HG03575 (cell line): ENCODE measurements at regions not wholly inside any gene's neighbourhood (a gene's known extent, or its start where the extent isn't known, plus 50 kb on each side); places are given as distances from the start of the nearest gene placed in this dataset.
"Not testable (repeated sequence)": the region's sequence is repeated elsewhere in the genome, so short reads cannot be mapped to it uniquely, and the experiment has no call there.

Experiments used
- ATAC-seq: cut with Tn5 transposase; IDR thresholded peaks from one replicate; pipeline ENCODE4 v1.9.1; 2021; ENCODE audit not compliant: unreplicated experiment, insufficient number of reproducible peaks, low FRiP score; ENCODE audit errors: extremely low read depth

DNA sequence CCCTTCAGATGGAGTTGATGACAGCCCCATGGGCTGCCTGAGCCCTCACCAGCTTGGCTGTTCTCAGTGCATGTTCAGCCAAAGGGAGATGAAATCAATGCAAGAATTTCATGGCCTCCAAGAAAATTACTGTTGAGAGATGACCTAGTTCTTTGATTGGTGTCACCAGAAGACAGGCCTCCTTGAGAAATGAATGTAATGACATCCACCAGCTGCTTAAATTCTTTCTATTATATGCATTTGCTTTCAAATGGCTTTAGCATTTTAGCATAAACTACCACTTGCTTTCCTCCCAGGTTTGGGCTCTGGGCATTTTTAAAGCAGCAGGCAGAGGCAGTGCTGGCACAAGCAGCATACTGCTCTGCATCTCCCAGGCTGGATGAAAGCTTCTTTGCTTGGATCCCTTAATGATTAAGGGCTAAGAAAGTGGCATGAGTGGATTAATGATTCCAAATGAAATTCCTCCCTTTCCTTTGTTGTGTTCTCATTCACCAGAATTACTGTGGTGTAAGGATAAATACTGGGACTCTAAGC, 278.4 kb downstream of the ZNF326 start:
- no peak for ATAC-seq

DNA sequence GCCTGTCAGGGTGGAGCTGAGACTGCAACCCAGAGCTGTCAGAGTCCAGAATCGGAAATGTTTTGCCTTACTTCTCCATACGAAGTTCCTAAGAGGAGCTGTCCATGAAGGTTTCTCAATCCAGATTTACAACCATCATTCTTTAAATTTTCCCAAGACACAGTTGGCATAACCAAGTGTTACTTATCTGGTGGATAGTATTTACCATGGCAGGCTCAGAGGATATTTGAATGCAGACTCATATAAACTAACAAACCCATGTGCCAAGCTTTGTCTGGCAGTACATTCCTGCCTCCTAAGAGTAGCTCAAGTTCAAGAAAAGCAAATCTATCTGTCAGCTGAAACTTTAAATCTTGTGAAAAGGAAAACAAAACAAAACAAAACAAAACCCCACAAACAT, 267.9 kb downstream of the ZNF326 start:
- ATAC-seq = no peak

DNA sequence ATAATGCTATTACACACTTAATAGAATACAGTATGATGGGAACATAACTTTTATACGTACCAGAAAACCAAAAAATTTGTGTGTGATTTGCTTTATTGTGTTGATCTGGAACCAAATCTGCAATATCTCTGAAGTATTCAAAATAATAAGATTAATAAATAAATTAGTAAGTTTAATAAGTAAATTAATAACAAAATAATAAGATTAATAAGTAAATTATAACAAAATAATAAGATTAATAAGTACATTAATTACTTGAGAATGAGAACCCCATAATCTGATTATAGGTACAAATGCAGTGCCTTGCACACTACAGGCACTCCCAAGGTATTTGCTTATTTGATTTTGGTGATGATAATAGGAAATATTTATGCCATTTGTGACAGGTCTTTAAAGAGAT, 267.4 kb downstream of the ZNF326 start:
- no peak for ATAC-seq

DNA sequence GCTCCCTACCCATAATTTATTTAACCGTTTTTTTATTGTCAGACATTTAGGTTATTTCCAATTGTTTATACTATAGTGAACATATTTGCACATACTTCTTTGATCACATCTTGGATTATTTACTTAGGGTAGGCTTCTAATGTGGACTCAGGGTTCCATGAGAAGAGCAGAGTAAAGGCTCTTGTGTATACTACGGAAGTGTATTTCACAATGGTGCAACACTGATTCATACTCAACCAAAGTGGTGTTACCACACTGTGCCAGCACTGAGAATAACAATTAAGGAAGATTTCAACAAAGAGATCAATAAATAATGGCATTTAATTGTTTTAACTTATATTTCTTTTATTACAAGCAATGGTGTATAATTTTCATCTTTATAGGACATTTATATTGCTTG, 251.2 kb downstream of the ZNF326 start:
- ATAC-seq = no peak

DNA sequence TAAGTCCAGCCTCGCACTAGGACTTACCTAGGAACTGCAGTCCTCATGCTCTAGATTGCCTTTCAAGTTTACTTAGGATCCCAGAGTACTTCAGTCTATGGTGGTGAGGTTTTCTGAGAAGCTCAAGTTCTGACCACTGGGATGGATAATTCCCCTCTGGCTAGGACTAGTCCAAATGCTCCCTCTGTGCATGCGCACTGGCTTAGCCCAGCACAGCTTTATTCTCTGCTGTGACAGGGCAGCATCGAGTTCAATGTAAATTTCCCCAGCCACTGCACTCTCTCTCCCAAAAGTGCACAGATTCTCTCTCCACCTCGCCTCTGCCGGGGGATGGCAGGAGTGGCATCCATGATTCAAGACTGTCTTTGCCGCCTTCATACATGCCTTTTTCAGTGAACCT, 241.6 kb downstream of the ZNF326 start:
- no peak for ATAC-seq

DNA sequence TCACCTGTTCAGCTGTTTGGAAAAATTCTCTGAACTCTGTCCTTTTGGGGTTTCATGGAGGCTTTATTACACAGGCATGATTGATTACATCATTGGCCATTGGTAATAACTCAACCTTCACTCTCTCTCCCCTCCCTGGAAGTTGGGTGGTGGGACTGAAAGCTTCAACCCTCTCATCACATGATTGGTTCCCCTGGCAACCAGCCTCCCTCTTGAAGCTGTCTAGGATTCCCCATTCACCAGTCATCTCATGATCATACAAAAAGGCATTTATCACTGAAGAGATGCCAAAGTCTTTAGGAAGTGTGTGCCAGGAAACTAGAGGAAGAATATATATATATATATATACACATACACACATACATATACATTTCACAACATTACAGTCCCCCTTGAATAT, 228.5 kb downstream of the ZNF326 start:
- ATAC-seq = no peak

DNA sequence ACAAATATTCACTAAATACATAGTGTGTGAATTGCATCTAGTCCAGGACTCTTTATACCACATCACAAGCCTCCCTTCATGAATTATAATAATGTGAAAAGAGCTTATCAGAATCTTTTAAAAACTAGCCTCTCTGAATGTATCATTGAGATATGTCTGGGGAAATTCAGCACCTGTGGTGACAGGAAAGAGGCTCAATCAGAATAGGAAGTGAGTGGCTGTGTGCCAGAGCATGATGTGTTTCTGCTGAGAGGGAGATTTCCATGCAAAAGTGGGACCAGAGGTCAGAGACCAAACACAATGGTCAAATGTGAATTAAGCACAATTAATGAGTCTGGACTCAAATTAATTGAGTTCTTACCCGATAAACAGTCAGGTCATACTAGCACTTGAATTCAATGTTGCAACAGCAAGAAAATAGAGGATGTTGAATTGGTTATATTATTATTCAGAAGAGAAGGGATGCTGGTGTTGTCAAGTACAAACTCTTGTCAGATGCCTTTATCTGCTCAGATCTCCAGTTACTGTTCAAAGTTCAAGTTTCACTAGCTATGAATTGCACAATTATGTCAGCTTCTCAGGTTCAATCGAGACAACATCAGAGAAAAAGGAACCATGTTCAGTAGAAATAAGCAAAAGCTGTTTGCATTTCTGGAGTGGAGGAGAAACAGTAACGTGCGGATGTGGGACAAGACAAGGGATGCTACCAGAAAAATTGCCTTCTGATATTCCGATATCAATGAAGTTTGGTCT, 226.2 kb downstream of the ZNF326 start:
- ATAC-seq = no peak

DNA sequence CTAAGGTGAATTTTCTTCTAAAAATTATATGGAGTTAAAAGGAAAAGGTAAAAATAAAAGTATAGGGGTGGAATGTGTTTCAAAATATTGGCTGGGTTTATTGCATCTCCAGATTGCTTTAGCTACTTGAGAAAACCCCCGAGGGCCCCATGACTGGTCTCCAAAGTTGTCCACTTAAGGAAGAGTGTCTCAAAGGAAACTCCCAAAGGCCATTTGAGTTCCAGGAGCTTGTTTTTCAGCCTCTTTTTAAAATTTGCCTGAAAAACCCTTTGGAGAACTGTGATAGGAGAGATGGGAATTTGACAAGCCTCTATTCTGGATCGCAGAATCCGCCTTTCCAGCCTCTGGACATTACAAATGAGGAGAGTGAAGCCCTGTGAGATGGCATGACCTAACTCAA, 225.6 kb downstream of the ZNF326 start:
- ATAC-seq = no peak

DNA sequence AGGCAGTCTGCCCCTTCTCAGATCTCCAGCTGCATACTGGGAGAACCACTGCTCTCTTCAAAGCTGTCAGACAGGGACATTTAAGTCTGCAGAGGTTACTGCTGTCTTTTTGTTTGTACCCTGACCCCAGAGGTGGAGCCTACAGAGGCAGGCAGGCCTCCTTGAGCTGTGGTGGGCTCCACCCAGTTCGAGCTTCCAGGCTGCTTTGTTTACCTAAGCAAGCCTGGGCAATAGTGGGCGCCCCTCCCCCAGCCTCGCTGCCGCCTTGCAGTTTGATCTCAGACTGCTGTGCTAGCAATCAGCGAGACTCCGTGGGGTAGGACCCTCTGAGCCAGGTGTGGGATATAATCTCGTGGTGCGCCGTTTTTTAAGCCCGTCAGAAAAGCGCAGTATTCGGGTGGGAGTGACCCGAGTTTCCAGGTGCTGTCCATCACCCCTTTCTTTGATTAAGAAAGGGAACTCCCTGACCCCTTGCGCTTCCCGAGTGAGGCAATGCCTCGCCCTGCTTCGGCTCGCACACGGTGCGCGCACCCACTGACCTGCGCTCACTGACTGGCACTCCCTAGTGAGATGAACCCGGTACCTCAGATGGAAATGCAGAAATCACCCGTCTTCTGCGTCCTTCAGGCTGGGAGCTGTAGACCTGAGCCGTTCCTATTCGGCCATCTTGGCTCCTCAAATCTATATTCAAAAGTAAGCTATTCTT, 224.4 kb downstream of the ZNF326 start:
- not testable (repeated sequence) for ATAC-seq

DNA sequence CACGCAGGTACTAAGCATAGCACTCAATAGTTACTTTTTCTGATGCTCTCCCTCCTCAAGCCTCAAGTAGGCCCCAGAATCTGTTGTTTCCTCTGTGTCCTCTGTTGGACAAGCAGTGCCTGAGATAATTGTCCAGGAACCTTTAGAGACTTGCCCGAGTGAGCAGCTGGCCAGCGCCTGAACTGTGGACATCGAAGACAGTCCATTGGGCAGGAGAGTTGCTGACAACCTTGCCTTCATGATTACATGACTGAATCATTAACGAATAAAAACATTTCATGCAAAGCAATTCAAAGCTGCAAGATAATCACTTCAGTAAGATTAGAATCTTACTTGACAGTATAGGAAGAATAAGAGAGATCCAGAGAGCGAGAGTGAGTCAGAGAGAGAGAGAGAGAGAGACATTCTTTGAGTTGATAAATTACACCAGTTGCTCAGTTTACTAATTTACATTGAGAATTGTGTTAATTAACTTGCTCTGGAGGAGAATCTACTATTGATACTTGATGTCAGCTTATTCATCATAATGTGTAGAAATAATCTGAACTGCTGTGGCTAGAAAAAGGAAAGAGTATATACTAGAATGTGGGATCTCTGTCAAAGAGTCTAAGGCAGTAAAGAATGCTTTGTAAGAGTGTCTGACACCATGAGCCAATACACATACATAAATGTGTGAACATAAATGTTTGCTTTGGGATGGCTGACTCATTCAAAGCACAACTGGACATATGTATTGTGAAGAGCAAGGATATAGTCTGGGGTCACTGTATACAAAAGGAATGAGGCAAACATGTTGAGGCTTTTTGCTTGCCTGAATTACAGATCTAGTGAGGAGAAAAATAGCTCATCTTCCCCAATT, 216.0 kb downstream of the ZNF326 start:
- ATAC-seq = no peak

DNA sequence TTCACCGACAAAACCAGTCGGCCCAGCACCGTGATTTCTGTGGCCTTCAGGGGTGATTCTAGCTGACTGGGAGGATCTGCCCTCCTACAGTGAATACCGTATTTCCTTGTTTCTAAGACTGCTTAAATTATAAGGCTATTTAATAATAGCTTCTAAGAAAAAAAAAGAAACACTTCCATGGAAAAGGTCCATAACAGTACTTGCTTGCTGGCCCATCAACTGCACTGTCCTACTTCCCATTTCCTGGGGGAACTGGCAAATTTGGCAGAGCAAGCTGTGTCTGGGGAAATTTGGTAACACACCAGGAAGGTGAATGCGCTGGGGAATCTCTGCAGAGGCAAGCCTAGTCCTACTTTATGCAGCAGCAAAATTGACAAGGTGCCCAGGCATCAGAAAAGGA, 214.0 kb downstream of the ZNF326 start:
- ATAC-seq = no peak

DNA sequence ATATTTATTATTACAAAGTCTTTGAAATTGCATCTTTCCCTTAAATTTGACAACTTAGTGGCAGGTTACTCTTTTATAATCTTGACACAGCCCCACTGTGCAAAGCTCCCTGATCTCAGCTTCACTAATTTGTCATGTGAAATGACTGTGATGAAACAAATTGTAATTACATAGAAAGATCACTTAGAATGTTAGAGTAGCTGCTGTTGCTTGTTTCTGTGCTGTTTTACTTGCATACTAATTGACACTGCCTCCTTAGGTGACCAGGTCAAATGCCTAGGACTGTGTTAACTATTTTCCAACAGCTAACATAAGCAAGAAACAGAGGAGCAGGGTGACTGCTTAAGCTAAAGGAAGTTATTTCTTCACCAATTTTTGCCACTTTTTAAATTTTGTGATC, 211.3 kb downstream of the ZNF326 start:
- no peak for ATAC-seq

DNA sequence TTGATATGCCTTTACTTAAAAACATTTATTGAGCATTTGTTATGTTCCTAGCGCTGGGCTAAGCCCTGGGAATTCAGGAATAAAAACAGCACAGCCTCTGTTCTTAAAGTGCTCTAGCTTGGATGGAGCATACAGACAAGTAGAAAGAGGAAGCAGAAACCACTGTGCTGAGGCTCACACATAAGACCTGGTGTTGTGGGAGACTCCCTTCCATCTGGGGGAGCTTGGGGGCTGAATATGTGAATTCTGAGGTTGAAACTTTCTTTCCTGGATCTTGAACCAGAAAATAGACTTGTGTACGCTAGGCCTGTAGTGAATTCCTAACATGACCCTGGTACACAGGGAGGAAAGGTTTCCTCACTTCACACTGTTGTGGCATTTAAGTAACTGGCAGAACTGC, 209.9 kb downstream of the ZNF326 start:
- ATAC-seq = no peak

DNA sequence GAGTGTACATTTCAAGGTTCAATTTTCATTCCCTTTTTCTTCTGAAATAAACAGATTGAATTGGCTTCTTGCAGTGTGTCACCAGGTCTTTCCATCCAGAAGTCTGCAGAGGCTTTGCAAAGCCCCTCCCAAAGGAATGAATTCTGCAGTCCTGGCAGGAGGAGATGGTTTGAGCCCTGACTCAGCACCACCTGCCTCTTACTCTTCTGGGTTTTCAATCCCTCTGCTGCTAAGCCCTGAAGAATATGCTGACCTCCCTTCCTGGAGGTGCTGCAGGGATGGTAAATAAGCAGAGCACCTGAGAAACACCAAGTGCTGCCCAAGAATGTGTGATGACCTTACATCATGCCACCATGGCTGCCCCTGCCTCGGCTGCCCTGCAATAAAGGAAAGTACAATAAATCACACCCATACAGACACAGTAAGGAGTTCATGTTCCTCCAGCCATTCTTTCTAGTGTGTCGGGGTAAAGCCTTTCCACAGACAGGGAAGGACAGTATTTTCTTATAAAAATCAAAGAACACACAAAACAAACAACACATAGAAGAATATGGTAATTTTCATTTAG, 209.2 kb downstream of the ZNF326 start:
- ATAC-seq = no peak

DNA sequence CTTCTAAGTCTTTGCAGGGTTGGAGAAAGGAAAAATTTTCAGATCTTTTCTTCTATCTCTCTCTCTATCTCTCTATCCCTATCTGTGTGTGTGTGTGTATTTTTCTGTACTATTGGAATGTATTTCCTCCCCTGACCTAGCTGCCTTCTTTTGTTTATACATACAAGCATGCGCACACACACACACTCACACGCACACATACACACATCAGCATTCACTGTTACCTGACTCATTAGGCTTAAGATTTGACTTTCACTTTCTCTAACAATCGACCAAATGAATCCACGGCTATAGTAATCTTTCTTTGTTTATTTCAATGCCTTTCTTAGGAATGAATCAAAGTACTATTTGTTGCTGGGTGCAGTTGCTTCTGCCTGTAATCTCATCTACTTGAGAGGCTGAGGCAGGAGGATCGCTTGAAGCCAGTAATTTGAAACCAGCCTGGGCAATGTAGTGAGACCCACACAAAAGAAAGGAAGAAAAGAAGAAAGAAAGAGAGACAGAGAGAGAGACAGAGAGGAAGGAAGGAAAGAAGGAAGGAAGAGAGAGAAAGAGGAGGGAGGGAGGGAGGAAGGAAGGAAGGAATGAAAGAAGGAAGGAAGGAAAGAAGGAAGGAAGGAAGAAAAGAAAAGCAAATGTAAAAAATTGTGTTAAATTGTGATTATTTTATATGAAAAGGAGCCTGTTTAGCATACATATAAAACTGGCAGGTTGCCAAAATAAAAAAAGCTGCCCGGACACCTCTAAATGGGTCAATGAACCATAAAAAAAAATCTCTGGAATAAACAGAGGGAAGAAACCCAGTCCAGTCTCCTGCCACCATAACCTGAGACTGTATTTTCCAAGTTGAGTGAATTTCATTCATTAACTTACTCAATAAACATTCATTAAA, 206.8 kb downstream of the ZNF326 start:
- ATAC-seq = no peak

DNA sequence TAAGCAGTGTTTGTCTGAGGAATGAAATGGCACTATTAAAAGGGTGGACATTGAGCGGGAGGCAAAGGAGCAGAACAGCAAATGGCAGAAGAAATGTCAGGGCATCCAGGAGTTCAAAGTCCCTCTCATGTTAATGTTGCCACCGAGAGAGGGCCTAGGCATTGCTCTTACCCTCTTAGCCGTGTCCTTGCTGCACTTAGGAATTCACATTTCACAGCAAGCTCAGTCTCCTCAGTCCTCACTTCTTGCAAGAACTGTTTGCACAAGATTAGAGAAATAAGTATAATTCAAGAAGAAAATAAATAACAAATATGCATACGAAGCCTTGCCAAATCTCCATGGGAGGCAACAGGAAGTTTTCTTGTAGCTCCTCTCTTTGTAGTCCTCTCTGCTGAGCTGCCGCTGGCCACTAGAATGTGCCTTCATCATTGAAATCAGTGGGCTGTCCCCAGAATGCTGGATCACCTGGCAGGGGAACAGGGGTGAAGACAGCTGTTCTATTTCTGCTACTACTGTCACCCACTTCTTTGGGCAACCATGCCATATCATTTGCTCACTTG, 205.8 kb downstream of the ZNF326 start:
- ATAC-seq = no peak

DNA sequence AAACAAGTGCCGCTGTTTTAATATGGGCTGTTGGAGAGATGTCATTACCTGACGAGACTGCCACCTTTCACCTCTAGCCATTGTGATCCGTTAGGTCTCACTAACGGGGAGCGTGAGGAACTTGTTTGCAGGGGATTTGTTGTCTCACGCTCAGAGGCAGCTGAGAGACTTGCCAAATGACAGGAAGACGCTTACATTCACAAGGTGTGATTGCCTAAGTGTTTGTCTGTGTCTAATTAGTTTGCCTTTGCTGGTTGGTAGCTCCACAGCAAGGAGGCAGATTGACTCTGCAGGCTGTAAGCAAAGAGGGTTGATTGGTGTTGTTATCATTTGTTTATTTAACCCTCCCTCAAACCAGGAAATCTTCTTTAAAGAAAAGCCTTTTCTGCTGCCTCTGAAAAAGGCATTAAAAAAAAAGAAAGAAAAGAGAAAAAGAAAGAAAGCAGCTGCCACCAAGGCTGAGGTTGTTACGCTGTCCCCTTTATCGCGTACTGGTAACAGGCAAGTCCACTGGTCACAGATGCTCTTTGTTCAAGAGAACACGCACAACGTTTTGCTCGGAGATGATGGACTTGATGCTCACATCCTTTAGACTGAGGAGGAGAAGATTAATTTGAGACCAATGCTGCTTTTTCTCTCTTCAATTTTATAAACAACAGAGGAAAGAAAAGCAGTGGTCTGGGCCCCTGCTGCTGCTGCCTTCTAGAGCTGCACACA, 203.9 kb downstream of the ZNF326 start:
- no peak for ATAC-seq

DNA sequence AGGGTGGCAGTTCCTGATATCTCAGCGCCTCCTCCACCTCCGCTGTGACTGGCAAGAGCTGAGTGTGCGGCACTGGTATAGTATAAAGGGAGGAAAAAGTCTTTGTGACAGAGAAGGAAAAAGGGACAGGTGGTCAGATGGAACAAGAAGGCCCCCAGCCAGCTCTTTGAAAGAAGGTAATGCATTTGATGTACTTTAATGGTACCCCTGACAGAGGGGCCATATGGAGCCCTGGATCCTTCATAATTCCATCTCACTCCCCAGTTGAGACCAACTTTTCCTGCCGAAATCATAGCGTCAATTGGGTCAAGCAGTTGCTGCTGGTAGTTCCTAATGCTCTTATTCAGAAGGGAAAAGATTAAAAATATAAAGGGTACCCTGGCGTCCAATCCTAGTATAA, 198.2 kb downstream of the ZNF326 start:
- no peak for ATAC-seq
